HEK293T (cell line): ENCODE measurements at regions not wholly inside any gene's neighbourhood (a gene's known extent, or its start where the extent isn't known, plus 50 kb on each side); places are given as distances from the start of the nearest gene placed in this dataset.

ENCODE experiments used
- BHLHE40 ChIP-seq: fragments of 450-650 bp; IDR thresholded peaks from 2 replicates; pipeline ENCODE4 v1.6.1; 2016; ENCODE audit warnings: mild to moderate bottlenecking, moderate library complexity, borderline replicate concordance
- FOXA1 ChIP-seq: fragments of 450-650 bp; IDR thresholded peaks from 2 replicates; pipeline ENCODE4 v1.6.1; 2016; ENCODE audit warnings: mild to moderate bottlenecking
- FOXK2 ChIP-seq: fragments of 450-650 bp; IDR thresholded peaks from 2 replicates; pipeline ENCODE4 v1.6.1; 2016; ENCODE audit warnings: mild to moderate bottlenecking
- FOXM1 ChIP-seq: fragments of 450-650 bp; IDR thresholded peaks from 2 replicates; pipeline ENCODE4 v1.6.1; 2017; ENCODE audit warnings: mild to moderate bottlenecking, borderline replicate concordance
- L3MBTL2 ChIP-seq: fragments of 450-650 bp; conservative IDR thresholded peaks from 2 replicates; pipeline ENCODE4 v1.6.1; 2016; ENCODE audit warnings: mild to moderate bottlenecking
- NFRKB ChIP-seq: fragments of 450-650 bp; IDR thresholded peaks from 2 replicates; pipeline ENCODE4 v1.6.1; 2016; ENCODE audit warnings: mild to moderate bottlenecking, moderate library complexity
- SUZ12 ChIP-seq: fragments of 450-650 bp; IDR thresholded peaks from 2 replicates; pipeline ENCODE4 v1.6.1; 2016; ENCODE audit warnings: mild to moderate bottlenecking
- TARDBP ChIP-seq: fragments of 450-650 bp; IDR thresholded peaks from 2 replicates; pipeline ENCODE4 v1.6.1; 2016
- TF ChIP-seq, protein P1 (sequence below): fragments of 450-650 bp; IDR thresholded peaks from 2 replicates; pipeline ENCODE4 v1.6.1; 2016

DNA sequence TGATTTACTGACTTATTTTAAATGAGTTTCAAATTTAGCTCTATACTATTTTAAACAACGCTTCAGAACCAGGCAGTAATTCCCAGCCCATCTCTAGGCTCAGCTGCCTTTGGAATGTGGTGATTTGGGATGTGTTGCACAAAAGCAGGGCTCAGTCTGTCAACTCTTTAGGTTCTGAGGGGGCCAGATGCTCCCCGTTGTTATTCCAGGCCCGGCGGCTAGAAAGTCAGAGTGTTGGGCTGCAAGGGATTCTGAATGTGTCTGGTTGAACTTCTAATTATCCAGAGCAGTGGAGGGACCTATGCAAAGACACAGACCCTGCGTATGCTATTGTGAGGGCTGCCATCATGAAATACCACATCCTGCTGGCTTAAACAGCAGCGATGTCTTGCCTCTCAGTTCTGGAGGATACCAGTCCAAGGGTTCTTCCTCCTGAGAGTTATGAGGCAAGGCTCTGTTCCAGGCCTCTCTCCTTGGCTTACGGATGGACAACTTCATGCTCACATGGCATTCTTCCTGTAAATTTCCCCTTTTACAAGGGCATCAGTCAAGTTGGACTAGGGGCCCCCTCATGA is 123.2 kb upstream of the TRIM2 start:
- TF ChIP-seq L3MBTL2 = no peak
- TF ChIP-seq TARDBP = no peak
- TF ChIP-seq FOXK2 = no peak
- TF ChIP-seq, protein P1, sequence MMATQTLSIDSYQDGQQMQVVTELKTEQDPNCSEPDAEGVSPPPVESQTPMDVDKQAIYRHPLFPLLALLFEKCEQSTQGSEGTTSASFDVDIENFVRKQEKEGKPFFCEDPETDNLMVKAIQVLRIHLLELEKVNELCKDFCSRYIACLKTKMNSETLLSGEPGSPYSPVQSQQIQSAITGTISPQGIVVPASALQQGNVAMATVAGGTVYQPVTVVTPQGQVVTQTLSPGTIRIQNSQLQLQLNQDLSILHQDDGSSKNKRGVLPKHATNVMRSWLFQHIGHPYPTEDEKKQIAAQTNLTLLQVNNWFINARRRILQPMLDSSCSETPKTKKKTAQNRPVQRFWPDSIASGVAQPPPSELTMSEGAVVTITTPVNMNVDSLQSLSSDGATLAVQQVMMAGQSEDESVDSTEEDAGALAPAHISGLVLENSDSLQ = no peak
- no peak for TF ChIP-seq BHLHE40
- TF ChIP-seq FOXM1 = no peak
- no peak for TF ChIP-seq NFRKB
- TF ChIP-seq SUZ12 = no peak
- TF ChIP-seq FOXA1 = no peak
